Suprapubic skin (tissue), 4 donors: ENCODE measurements at regions not wholly inside any gene's neighbourhood (a gene's known extent, or its start where the extent isn't known, plus 50 kb on each side); places are given as distances from the start of the nearest gene placed in this dataset.

ENCODE experiments used
- DNase-seq, 2 donors: peaks; one replicate each; pipeline ENCODE4 v3.0.0-alpha.2; 2019; ENCODE audit warnings: low spot score in 2 of 2
- H3K27ac ChIP-seq: fragments of 200-600 bp; sonication (generic); one replicate; pipeline ENCODE4 v1.5.1; 2019
- H3K27me3 ChIP-seq: fragments of 200-600 bp; sonication (generic); one replicate; pipeline ENCODE4 v1.5.1; 2019
- H3K36me3 ChIP-seq: fragments of 200-600 bp; sonication (generic); one replicate; pipeline ENCODE4 v1.5.1; 2019
- H3K4me1 ChIP-seq: fragments of 200-600 bp; sonication (generic); one replicate; pipeline ENCODE4 v1.5.1; 2019
- H3K4me3 ChIP-seq: fragments of 200-600 bp; sonication (generic); one replicate; pipeline ENCODE4 v1.5.1; 2019; ENCODE audit warnings: mild to moderate bottlenecking
- H3K9me3 ChIP-seq: fragments of 200-600 bp; sonication (generic); one replicate; pipeline ENCODE4 v1.5.1; 2019
- EP300 ChIP-seq: sonication (generic); formaldehyde crosslinking; IDR thresholded peaks from one replicate; pipeline ENCODE4 v1.6.1; 2017; ENCODE audit warnings: antibody characterized with exemption
- POLR2A ChIP-seq, 2 donors: fragments of 450-650 bp; IDR thresholded peaks; one replicate each; pipeline ENCODE4 v1.6.1; 2017; ENCODE audit warnings: antibody characterized with exemption in 2 of 2, mild to moderate bottlenecking in 2 of 2, moderate library complexity in 2 of 2
- POLR2AphosphoS5 ChIP-seq, 3 donors: sonication (generic); formaldehyde crosslinking; IDR thresholded peaks; one replicate each; pipeline ENCODE4 v1.6.1; 2017; ENCODE audit warnings: antibody characterized with exemption in 3 of 3
- WGBS: methylation state at CpG from one replicate; pipeline ENCODE4 v1.1.5; 2018; 5-methylcytosine and 5-hydroxymethylcytosine counted together
- TF ChIP-seq, protein P1 (sequence below), 2 donors: fragments of 200-600 bp in 1 of 2; fragments of 450-650 bp in 1 of 2; sonication (generic) in 1 of 2; IDR thresholded peaks; one replicate each; pipeline ENCODE4 v1.5.1; 2016 to 2019; ENCODE audit warnings: antibody characterized with exemption in 2 of 2, mild to moderate bottlenecking in 1 of 2, moderate library complexity in 1 of 2

- Histone ChIP-seq H3K36me3 (no peaks in the 10 kb centered on the region), H3K9me3 (no peaks in the 10 kb centered on the region), H3K27ac (no peak overlapping the region), H3K4me1 (no peaks in the 10 kb centered on the region), H3K4me3 (no peak overlapping the region), H3K27me3 (no peaks in the 10 kb centered on the region)
- DNase-seq: no peak
- no peak for TF ChIP-seq POLR2AphosphoS5 (IDR thresholded peaks at IDR 0.05)
- TF ChIP-seq EP300: no peak
- TF ChIP-seq POLR2A (IDR thresholded peaks at IDR 0.05): no peak
- TF ChIP-seq, protein P1, sequence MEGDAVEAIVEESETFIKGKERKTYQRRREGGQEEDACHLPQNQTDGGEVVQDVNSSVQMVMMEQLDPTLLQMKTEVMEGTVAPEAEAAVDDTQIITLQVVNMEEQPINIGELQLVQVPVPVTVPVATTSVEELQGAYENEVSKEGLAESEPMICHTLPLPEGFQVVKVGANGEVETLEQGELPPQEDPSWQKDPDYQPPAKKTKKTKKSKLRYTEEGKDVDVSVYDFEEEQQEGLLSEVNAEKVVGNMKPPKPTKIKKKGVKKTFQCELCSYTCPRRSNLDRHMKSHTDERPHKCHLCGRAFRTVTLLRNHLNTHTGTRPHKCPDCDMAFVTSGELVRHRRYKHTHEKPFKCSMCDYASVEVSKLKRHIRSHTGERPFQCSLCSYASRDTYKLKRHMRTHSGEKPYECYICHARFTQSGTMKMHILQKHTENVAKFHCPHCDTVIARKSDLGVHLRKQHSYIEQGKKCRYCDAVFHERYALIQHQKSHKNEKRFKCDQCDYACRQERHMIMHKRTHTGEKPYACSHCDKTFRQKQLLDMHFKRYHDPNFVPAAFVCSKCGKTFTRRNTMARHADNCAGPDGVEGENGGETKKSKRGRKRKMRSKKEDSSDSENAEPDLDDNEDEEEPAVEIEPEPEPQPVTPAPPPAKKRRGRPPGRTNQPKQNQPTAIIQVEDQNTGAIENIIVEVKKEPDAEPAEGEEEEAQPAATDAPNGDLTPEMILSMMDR (IDR thresholded peaks at IDR 0.05): no peak
Measured at GRCh38 chr14:28695109-28695508, 71.5 kb upstream of the FOXG1 start.

DNA sequence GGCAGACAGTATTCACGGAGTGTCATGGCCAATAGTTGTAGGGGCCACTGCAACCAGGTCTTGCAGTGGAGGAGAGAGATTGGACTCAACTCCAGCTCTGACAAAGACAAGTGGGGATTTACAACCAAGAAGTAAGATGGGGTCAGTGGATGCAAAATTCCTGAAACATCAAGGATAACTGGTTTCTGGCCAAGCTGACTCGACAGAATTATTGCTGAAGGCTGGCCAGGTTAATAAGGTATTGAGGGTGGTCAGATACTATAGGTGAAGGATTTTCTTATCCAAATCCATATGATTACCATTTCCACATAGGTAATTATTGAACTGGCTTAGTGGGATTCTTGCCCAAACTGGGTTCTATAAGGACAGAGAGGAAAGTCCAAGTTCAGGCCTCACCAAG, 64.9 kb upstream of the FOXG1 start:
- H3K4me1 ChIP-seq: no peaks in the 10 kb centered on the region
- no peaks in the 10 kb centered on the region for H3K36me3 ChIP-seq
- H3K27me3 ChIP-seq: no peaks in the 10 kb centered on the region
- DNase-seq: no peak
- no peaks in the 10 kb centered on the region for H3K9me3 ChIP-seq
- H3K27ac ChIP-seq: no peak overlapping the region
- no peak overlapping the region for H3K4me3 ChIP-seq
- 82% methylated on average over 2 of the region's 2 CpGs for WGBS
- no peak for TF ChIP-seq POLR2AphosphoS5 (IDR thresholded peaks at IDR 0.05)
- no peak for TF ChIP-seq EP300
- no peak for TF ChIP-seq POLR2A (IDR thresholded peaks at IDR 0.05)
- TF ChIP-seq, protein P1 (IDR thresholded peaks at IDR 0.05): no peak

GRCh38 chr14:28703482-28703881, 63.1 kb upstream of the FOXG1 start:
- TF ChIP-seq POLR2AphosphoS5 (IDR thresholded peaks at IDR 0.05) (no peak), POLR2A (IDR thresholded peaks at IDR 0.05) (no peak), EP300 (no peak)
- TF ChIP-seq, protein P1 (IDR thresholded peaks at IDR 0.05): no peak
- Histone ChIP-seq H3K27me3 (no peaks in the 10 kb centered on the region), H3K9me3 (no peaks in the 10 kb centered on the region), H3K27ac (no peak overlapping the region), H3K4me3 (no peak overlapping the region), H3K36me3 (no peaks in the 10 kb centered on the region), H3K4me1 (no peaks in the 10 kb centered on the region)
- no peak for DNase-seq
- 72% methylated on average over 4 of the region's 4 CpGs for WGBS

- TF ChIP-seq EP300 (no peak), POLR2AphosphoS5 (IDR thresholded peaks at IDR 0.05) (no peak), POLR2A (IDR thresholded peaks at IDR 0.05) (no peak)
- TF ChIP-seq, protein P1 (IDR thresholded peaks at IDR 0.05): no peak
- no peaks in the 10 kb centered on the region for H3K9me3 ChIP-seq
- no peaks in the 10 kb centered on the region for H3K36me3 ChIP-seq
- H3K27ac ChIP-seq: no peak overlapping the region
- DNase-seq: no peak
- no peaks in the 10 kb centered on the region for H3K27me3 ChIP-seq
- no peak overlapping the region for H3K4me3 ChIP-seq
- no peaks in the 10 kb centered on the region for H3K4me1 ChIP-seq
Measured at GRCh38 chr14:28704153-28704552, 62.4 kb upstream of the FOXG1 start.

GRCh38 chr14:28707814-28708213, 58.8 kb upstream of the FOXG1 start:
- Histone ChIP-seq H3K27me3 (no peaks in the 10 kb centered on the region), H3K36me3 (no peaks in the 10 kb centered on the region), H3K27ac (no peak overlapping the region), H3K4me1 (no peaks in the 10 kb centered on the region), H3K4me3 (no peak overlapping the region), H3K9me3 (no peaks in the 10 kb centered on the region)
- WGBS: 77% methylated on average over 2 of the region's 2 CpGs
- TF ChIP-seq POLR2A (IDR thresholded peaks at IDR 0.05) (no peak), EP300 (no peak), POLR2AphosphoS5 (IDR thresholded peaks at IDR 0.05) (no peak)
- TF ChIP-seq, protein P1 (IDR thresholded peaks at IDR 0.05): no peak
- DNase-seq: no peak
